ENCODE measurements at regions not wholly inside any gene's neighbourhood (a gene's known extent, or its start where the extent isn't known, plus 50 kb on each side); places are given as distances from the start of the nearest gene placed in this dataset.

DNA sequence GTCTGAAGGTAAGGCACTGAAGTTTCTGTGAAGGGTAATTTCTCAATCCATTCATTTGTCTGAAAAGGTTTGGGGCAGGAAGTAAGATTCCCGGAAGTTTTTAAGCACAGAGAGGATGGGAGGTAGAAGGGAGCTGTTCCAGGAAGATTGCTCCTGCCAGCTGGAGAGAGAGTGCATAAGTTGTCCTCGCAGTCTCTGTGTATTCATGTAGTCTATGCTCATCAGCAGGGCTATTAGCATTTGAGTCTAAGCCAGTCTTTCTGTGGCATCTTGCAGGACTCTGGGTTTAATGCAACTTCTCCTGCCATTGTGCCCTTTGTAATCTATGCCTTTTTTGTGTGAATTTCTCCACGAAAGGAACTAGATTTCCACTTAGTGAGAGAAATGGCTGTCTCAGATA, 140.8 kb upstream of the FGGY start:
- TF ChIP-seq SIN3A (IDR thresholded peaks at IDR 0.05; ENCODE audit: borderline replicate concordance, insufficient read depth, low read length) (no peak), TAF1 (IDR thresholded peaks at IDR 0.05; ENCODE audit: borderline replicate concordance, insufficient read depth, low read length) (no peak), POLR2AphosphoS5 (IDR thresholded peaks at IDR 0.05; ENCODE audit: low read depth, low read length) (no peak), FOXP2 (optimal IDR thresholded peaks at IDR 0.05; ENCODE audit: borderline replicate concordance, extremely low read depth, extremely low read length, insufficient read depth) (no peak)
- TF ChIP-seq, protein P1, sequence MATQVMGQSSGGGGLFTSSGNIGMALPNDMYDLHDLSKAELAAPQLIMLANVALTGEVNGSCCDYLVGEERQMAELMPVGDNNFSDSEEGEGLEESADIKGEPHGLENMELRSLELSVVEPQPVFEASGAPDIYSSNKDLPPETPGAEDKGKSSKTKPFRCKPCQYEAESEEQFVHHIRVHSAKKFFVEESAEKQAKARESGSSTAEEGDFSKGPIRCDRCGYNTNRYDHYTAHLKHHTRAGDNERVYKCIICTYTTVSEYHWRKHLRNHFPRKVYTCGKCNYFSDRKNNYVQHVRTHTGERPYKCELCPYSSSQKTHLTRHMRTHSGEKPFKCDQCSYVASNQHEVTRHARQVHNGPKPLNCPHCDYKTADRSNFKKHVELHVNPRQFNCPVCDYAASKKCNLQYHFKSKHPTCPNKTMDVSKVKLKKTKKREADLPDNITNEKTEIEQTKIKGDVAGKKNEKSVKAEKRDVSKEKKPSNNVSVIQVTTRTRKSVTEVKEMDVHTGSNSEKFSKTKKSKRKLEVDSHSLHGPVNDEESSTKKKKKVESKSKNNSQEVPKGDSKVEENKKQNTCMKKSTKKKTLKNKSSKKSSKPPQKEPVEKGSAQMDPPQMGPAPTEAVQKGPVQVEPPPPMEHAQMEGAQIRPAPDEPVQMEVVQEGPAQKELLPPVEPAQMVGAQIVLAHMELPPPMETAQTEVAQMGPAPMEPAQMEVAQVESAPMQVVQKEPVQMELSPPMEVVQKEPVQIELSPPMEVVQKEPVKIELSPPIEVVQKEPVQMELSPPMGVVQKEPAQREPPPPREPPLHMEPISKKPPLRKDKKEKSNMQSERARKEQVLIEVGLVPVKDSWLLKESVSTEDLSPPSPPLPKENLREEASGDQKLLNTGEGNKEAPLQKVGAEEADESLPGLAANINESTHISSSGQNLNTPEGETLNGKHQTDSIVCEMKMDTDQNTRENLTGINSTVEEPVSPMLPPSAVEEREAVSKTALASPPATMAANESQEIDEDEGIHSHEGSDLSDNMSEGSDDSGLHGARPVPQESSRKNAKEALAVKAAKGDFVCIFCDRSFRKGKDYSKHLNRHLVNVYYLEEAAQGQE (IDR thresholded peaks at IDR 0.05; ENCODE audit: insufficient read depth in 1 of 2, low read depth in 2 of 2, low read length in 2 of 2), result no peak

GRCh38 chr1:59156526-59157199, 140.2 kb upstream of the FGGY start:
- TF ChIP-seq SIN3A (IDR thresholded peaks at IDR 0.05; ENCODE audit: borderline replicate concordance, insufficient read depth, low read length), result no peak
- TF ChIP-seq, protein P1 (IDR thresholded peaks at IDR 0.05; ENCODE audit: insufficient read depth in 1 of 2, low read depth in 2 of 2, low read length in 2 of 2), result no peak
- no peak for TF ChIP-seq FOXP2 (optimal IDR thresholded peaks at IDR 0.05; ENCODE audit: borderline replicate concordance, extremely low read depth, extremely low read length, insufficient read depth)
- no peak for TF ChIP-seq TAF1 (IDR thresholded peaks at IDR 0.05; ENCODE audit: borderline replicate concordance, insufficient read depth, low read length)
- TF ChIP-seq POLR2AphosphoS5 (IDR thresholded peaks at IDR 0.05; ENCODE audit: low read depth, low read length), result no peak

- TF ChIP-seq FOXP2 (optimal IDR thresholded peaks at IDR 0.05; ENCODE audit: borderline replicate concordance, extremely low read depth, extremely low read length, insufficient read depth), result no peak
- TF ChIP-seq, protein P1 (IDR thresholded peaks at IDR 0.05; ENCODE audit: insufficient read depth in 1 of 2, low read depth in 2 of 2, low read length in 2 of 2), result no peak
- no peak for TF ChIP-seq SIN3A (IDR thresholded peaks at IDR 0.05; ENCODE audit: borderline replicate concordance, insufficient read depth, low read length)
- TF ChIP-seq POLR2AphosphoS5 (IDR thresholded peaks at IDR 0.05; ENCODE audit: low read depth, low read length), result no peak
- no peak for TF ChIP-seq TAF1 (IDR thresholded peaks at IDR 0.05; ENCODE audit: borderline replicate concordance, insufficient read depth, low read length)
Measured at GRCh38 chr1:59158321-59158720, 138.6 kb upstream of the FGGY start.

GRCh38 chr1:59159557-59160203, 137.2 kb upstream of the FGGY start:
- TF ChIP-seq TAF1 (IDR thresholded peaks at IDR 0.05; ENCODE audit: borderline replicate concordance, insufficient read depth, low read length) (no peak), SIN3A (IDR thresholded peaks at IDR 0.05; ENCODE audit: borderline replicate concordance, insufficient read depth, low read length) (no peak), POLR2AphosphoS5 (IDR thresholded peaks at IDR 0.05; ENCODE audit: low read depth, low read length) (no peak), FOXP2 (optimal IDR thresholded peaks at IDR 0.05; ENCODE audit: borderline replicate concordance, extremely low read depth, extremely low read length, insufficient read depth) (no peak)
- TF ChIP-seq, protein P1 (IDR thresholded peaks at IDR 0.05; ENCODE audit: insufficient read depth in 1 of 2, low read depth in 2 of 2, low read length in 2 of 2), result no peak

Measured in PFSK-1 (cell line).